IPS-NIHi7 (cell line): ENCODE measurements at regions not wholly inside any gene's neighbourhood (a gene's known extent, or its start where the extent isn't known, plus 50 kb on each side); places are given as distances from the start of the nearest gene placed in this dataset.

ENCODE experiments used
- DNase-seq: peaks from one replicate; pipeline ENCODE4 v3.0.0; 2012; ENCODE audit warnings: mixed read lengths; ENCODE audit errors: extremely low spot score

GRCh38 chr2:168375195-168375798 is 80.8 kb upstream of the CERS6 start:
- no peak for DNase-seq

GRCh38 chr2:168378960-168379669 is 77.0 kb upstream of the CERS6 start:
- DNase-seq = no peak

- no peak for DNase-seq
Observed at GRCh38 chr2:168380500-168380899, 75.6 kb upstream of the CERS6 start.

- no peak for DNase-seq
Observed at GRCh38 chr2:168392024-168392423, 64.0 kb upstream of the CERS6 start.

- DNase-seq = no peak
Observed at GRCh38 chr2:168392797-168393196, 63.3 kb upstream of the CERS6 start.

GRCh38 chr2:168394262-168394661 is 61.8 kb upstream of the CERS6 start:
- DNase-seq = no peak

GRCh38 chr2:168396131-168396530 is 59.9 kb upstream of the CERS6 start:
- no peak for DNase-seq

- DNase-seq = no peak
Observed at GRCh38 chr2:168397629-168398028, 58.4 kb upstream of the CERS6 start.

- DNase-seq = no peak
Observed at GRCh38 chr2:168401048-168401556, 55.0 kb upstream of the CERS6 start.

- no peak for DNase-seq
Observed at GRCh38 chr2:168401771-168402170, 54.3 kb upstream of the CERS6 start.

- no peak for DNase-seq
Observed at GRCh38 chr2:168402531-168402930, 53.5 kb upstream of the CERS6 start.

- no peak for DNase-seq
Observed at GRCh38 chr2:168403736-168404135, 52.3 kb upstream of the CERS6 start.

GRCh38 chr2:168404764-168405163 is 51.3 kb upstream of the CERS6 start:
- no peak for DNase-seq
